DMS 273 (cell line): ENCODE measurements at regions not wholly inside any gene's neighbourhood (a gene's known extent, or its start where the extent isn't known, plus 50 kb on each side); places are given as distances from the start of the nearest gene placed in this dataset.
"Not testable (repeated sequence)": the region's sequence is repeated elsewhere in the genome, so short reads cannot be mapped to it uniquely, and the experiment has no call there.

ENCODE experiments used
- DNase-seq: peaks from one replicate; lab custom pipeline; 2025; ENCODE audit not compliant: unreplicated experiment; lab: John Stamatoyannopoulos, UW

DNA sequence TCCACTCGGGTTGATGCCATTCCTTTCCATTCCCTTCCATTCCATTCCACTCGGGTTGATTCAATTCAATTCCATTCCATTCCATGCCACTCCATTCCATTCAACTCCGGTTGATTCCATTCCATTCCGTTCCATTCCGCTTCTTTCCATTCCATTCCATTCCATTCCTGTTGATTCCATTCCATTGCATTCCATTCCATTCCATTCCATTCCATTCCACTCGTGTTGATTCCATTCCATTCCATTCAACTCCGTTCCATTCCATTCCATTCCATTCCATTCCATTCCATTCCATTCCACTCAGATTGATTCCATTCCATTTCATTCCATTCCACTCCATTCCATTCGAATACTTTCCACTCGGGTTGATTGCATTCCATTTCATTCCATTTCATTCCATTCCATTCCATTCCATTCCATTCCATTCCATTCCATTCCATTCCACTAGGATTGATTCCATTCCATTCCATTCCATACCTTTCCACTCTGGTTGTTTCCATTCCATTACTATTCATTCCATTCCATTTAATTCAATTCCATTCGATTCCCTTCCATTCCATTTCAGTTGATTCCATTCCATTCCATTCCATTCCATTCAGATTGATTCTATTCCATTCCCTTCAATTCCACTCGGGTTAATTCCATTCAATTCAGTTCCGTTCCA, 1141.8 kb downstream of the RPIA start:
- no peak for DNase-seq

DNA sequence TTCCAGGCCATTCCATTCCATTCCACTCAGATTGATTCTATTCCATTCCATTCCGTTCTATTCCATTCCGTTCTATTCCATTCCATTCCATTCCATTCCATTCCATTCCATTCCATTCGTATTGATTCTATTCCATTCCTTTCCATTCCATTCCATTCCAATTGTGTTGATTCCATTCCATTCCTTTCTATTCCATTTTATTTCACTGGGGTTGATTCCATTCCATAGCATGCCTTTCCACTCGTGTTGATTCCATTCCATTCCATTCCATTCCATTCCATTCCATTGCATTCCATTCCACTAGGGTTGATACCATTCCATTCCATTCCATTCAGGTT, 1142.3 kb downstream of the RPIA start:
- no peak for DNase-seq

DNA sequence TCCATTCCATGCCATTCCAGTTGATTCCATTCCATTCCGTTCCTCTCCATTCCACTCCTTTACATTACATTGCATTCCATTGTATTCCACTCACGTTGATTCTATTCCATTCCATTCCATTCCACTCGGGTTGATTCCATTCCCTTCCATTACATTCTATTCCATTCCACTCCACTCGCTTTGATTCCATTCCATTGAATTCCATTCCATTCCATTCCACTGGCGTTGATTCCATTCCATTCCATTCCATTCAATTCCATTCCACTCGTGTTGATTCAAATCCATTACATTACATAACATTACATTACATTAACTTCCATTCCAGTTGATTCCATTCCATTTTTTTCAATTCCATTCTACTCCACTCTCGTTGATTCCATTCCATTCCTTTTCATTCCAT, 1142.8 kb downstream of the RPIA start:
- no peak for DNase-seq

DNA sequence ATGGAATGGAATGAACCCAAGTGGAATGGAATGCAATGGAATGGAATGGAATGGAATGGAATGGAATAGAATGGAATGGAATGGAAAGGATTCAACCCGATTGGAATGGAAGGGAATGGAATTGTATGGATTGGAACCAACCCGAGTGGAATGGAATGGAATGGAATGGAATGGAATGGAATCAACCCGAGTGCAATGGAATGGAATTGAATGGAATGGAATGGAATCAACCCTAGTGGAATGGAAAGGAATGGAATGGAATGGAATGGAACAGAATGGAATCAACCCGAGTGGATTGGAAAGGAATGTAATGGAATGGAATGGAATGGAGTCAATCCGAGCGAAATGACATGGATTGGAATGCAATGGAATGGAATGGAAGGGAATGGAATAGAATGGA, 1144.9 kb downstream of the RPIA start:
- DNase-seq = not testable (repeated sequence)

GRCh38 chr2:89837962-89838625, 1146.6 kb downstream of the RPIA start:
- no peak for DNase-seq

GRCh38 chr2:89840175-89840574, 1148.7 kb downstream of the RPIA start:
- DNase-seq = not testable (repeated sequence)

- not testable (repeated sequence) for DNase-seq
Observed at GRCh38 chr2:89840781-89841475, 1149.5 kb downstream of the RPIA start.

DNA sequence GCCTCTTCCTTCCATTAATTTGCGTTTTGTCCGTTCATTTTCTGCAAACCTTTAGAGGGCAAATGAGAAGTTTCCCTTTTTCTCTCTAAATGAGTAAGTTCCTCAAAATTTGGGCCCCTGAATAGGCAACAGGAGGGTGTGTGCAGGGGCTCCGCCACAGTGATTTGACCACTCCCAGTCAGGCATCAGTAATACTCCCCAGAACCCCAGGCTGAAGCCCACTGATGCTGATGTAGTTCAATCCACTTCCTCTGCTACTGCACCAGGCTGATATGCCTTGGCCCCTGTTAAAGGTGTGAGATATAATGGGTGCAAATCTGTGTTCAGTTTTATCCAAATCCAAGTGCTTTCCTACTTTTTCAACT, 1150.0 kb downstream of the RPIA start:
- no peak for DNase-seq

DNA sequence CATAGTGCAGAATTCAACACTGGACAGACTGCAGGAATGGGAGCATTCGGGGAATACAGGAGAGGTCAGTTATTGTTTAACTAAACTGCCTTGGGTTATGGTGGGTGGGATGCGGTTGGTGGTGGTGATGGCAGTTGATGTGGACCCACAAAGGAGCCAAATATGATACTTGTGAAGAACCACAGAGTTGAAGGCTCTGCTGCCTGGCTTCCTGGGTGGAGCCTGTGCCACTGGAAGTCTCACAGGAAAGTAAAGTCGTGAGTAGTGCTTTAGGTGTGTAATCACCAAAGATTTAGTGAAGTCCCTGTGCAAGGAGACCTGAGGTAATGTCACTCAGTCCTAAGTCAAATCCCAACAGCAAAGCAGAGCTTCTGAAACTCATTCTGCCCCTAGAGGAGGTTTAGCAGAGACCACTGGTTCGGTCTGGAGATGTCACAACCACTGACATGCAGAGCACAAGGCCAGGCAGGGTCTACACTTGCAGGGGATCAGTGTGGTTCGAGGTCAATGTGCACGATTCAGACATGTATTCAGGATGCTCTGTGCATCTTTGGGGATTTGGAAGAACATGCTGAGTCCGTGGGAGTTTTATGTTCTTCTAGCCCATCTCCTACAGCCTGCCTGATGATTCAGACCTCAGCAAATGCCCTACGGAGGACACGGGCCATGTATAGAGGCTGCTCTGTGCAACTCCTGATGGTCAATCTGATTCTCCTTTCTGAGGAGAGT, 1150.9 kb downstream of the RPIA start:
- no peak for DNase-seq

DNA sequence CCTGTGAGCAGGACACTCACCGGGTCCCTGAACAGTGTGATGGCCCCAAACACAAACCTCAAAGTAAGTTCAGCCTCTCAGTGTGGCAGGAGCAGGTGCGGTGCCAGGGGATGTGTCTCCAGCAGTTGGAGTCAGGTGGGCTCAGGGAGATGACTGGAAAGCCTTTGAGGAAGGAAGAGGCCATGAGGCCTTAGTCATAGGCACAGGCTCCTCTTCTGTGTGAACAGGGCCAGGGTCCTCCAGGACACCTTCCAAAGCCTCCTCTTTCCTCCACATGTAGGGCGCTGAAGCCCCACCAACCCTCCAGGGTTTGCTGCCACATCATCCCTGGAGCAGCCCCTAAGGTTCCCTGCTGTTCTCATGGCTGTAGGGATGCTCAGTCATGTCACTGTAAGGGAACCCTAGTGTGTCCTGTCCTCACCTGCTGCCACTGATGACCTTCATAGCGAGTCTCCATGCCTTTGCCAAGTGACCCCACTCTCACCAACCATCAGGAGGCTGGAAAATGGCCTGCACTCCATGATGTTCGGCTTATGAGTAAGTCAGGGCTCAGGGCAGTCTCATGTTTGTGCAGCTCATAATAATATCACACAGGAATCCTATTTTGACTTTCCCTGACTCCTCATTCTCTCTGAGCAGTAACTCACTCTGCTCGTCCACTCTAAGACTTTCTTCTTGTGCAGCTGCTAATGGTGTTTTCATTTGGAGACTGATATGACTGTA, 1152.9 kb downstream of the RPIA start:
- DNase-seq = no peak

GRCh38 chr2:89845532-89845931, 1154.1 kb downstream of the RPIA start:
- no peak for DNase-seq

DNA sequence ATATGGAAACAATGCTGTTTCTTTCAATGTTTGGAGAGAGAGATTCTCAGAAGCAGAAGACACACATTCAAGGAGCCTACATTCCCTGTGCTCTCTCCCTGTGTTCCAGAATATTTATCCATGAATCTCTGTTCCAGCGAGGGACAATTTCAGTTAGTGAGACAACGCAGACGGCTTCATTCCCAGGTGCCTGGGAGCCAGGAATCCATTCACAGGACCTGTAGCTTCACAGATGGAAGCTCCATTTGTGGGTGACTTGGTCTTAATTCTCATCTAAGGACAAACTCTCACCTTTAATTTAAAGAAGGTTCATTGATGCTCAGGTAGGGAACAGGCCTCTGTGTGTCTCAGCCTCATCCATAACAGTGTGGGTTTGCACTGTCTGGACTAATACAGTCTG, 1156.6 kb downstream of the RPIA start:
- no peak for DNase-seq

DNA sequence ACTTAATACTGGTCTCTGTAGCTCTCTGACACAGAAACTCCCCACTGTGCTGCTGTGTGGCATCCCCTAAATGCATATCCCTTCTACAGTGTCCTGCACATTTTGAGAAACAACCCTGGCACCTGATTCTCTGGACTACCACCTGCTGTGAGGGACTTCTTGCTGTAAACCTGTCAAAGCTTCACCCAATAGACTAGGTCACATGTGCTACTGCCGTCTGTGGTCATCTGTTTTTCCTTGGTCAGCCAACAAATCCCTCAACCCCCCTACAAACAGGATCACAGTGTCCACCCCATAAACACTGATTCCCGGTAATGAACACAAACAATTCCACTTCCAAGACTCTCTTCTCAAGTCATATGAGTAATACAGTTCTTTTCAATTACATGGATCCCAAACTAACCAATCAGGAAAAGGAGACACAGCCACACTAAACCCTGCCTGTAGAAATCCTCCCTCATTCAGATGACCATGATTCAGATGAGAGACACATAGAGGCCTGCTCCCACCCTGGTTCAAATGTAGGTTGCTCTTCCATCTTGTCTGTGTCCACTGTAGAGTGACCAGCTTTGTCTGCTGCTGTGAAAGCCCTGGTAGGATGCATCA, 1157.4 kb downstream of the RPIA start:
- DNase-seq = no peak

DNA sequence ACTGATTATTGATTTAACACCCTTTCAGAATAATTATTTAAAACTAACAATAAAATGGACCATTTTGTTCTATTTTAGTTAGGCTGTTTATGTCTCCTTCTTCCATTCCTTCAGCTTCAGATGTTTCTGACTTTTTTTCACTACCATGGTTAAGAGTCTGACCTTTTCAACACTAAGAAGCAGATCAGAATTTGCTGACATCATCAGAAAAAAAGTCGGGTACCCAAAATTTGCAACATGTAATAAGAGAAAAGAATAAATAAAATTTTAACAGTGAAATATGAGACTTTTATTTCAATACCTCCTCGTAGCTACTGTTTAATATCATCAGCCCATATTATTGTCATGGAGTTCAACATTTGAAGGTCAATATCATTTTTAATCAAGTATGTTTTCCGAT, 1158.3 kb downstream of the RPIA start:
- no peak for DNase-seq

GRCh38 chr2:89850481-89850880, 1159.0 kb downstream of the RPIA start:
- no peak for DNase-seq

- DNase-seq = no peak
Observed at GRCh38 chr2:89850881-89851582, 1159.6 kb downstream of the RPIA start.

DNA sequence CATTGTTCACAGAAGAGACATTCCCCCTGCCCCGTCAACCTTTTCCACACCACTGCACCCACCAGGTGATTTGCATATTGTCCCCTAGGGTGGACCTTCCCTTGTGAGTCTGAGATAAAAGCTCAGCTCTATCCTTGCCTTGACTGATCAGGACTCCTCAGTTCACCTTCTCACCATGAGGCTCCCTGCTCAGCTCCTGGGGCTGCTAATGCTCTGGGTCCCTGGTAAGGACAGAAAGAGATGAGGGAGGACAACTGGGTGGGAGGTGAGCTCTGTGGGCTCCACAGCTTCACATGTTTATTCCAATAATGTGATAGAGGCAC, 1160.1 kb downstream of the RPIA start:
- DNase-seq = no peak

GRCh38 chr2:89853427-89853826, 1162.0 kb downstream of the RPIA start:
- not testable (repeated sequence) for DNase-seq

DNA sequence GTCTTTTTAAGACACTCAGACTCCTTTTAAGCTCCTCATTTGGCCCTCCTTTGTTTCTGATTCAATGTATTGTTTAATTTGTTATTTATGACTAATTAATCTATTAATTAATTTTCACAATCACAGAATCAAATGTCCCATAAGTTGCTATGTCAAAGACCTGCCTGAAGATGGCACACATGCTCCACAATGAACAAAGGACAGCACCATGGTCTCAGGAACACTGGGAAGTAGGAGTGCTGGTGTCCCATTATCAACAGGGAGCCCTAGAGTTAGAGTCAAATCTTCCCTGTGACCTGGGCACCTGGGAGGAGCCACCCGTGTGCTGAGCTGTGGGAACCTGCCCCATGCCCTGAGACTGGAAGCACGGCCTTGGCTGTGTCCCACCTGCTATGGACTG, 1164.3 kb downstream of the RPIA start:
- not testable (repeated sequence) for DNase-seq

GRCh38 chr2:89856305-89856704, 1164.8 kb downstream of the RPIA start:
- not testable (repeated sequence) for DNase-seq
